K562 (cell line): ENCODE measurements at regions not wholly inside any gene's neighbourhood (a gene's known extent, or its start where the extent isn't known, plus 50 kb on each side); places are given as distances from the start of the nearest gene placed in this dataset.

ENCODE experiments used
- ATAC-seq: fragments of 200-7000 bp; cut with Tn5 transposase; 3 replicates; pipeline ENCODE4 v1.9.1; 2020; ENCODE audit warnings: moderate library complexity
- BruUV-seq: library from RNA; stranded (reverse); fragments of 400-500 nt; replicated peaks from 2 replicates; lab custom pipeline; 2021; lab: Mats Ljungman, UMichigan
- CTCF ChIA-PET: fragments of 300-600 bp; formaldehyde crosslinking; extraction: SDS; loops from one replicate; lab custom pipeline; 2021; ENCODE audit warnings: low intra/inter-chr PET ratio; lab: Yijun Ruan, JAX
- POLR2A ChIA-PET: fragments of 300-600, 350-650 bp; sonication (Branson Sonifier 250); formaldehyde crosslinking; extraction: SDS; loops from one replicate; lab custom pipeline; 2021; ENCODE audit warnings: antibody characterized with exemption, inconsistent platforms; lab: Yijun Ruan, JAX
- DNase-seq, 4 experiments: peaks; one replicate each; pipeline versions ENCODE4 v3.0.0 to v3.0.0-alpha.2; 2011 to 2018; ENCODE audit warnings: low spot score in 3 of 4, mixed read lengths in 3 of 4; ENCODE audit errors: extremely low read depth in 1 of 4
- FAIRE-seq: peaks from 2 replicates; lab custom pipeline; 2011; peaks lifted over from hg19 to GRCh38; lab: Jason Lieb, UNC
- H2AFZ ChIP-seq: 2 replicates; pipeline ENCODE4 v1.6.0; 2011; ENCODE audit warnings: low read depth, low read length, control low read depth, inconsistent platforms
- H3K27ac ChIP-seq: fragments of 200-600 bp; 3 replicates; pipeline ENCODE4 v1.8.0; 2011; ENCODE audit warnings: low read depth, mild to moderate bottlenecking, control low read depth, inconsistent platforms, low read length, moderate library complexity, mixed read lengths; ENCODE audit errors: extremely low read depth
- H3K27me3 ChIP-seq, 2 experiments: fragments of 300-600 bp in 1 of 2; 2 replicates in 1 of 2; 3 replicates in 1 of 2; pipeline versions ENCODE4 v1.6.0 to v1.8.0; 2011; ENCODE audit warnings: inconsistent platforms in 2 of 2, low read length in 2 of 2, mild to moderate bottlenecking in 1 of 2, mixed read lengths in 1 of 2, moderate library complexity in 1 of 2; ENCODE audit not compliant: control insufficient read depth in 2 of 2, insufficient read depth in 2 of 2
- H3K36me3 ChIP-seq: fragments of 300-600 bp; 3 replicates; pipeline ENCODE4 v1.8.0; 2011; ENCODE audit warnings: mild to moderate bottlenecking, low read length, inconsistent platforms; ENCODE audit not compliant: control insufficient read depth, insufficient read depth
- H3K4me1 ChIP-seq, 2 experiments: fragments of 200-600 bp in 1 of 2; replicated peaks in 1 of 2; 2 replicates in 1 of 2; 3 replicates in 1 of 2; pipeline versions ENCODE4 v1.5.1 to v1.8.0; 2011; ENCODE audit warnings: inconsistent platforms in 2 of 2, low read length in 2 of 2, mild to moderate bottlenecking in 1 of 2, mixed read lengths in 1 of 2, moderate library complexity in 1 of 2; ENCODE audit not compliant: control insufficient read depth in 2 of 2, insufficient read depth in 2 of 2
- H3K4me2 ChIP-seq: 2 replicates; pipeline ENCODE4 v1.6.1; 2011; ENCODE audit warnings: low read length, control low read depth, inconsistent platforms, mixed read lengths; ENCODE audit not compliant: insufficient read depth
- H3K4me3 ChIP-seq: fragments of 200-600 bp; sonication (generic), shearing (Covaris generic); 2 replicates; pipeline ENCODE4 v1.5.1; 2016; ENCODE audit warnings: control low read depth, inconsistent platforms
- H3K79me2 ChIP-seq: fragments of 200-600 bp; 3 replicates; pipeline ENCODE4 v1.8.0; 2011; ENCODE audit warnings: low read length, inconsistent platforms; ENCODE audit not compliant: control insufficient read depth, insufficient read depth
- H3K9ac ChIP-seq, 2 experiments: 2 replicates each; pipeline versions ENCODE4 v1.6.0 to v1.6.1; 2011; ENCODE audit warnings: low read depth in 2 of 2, low read length in 2 of 2, control low read depth in 1 of 2, inconsistent platforms in 1 of 2, mild to moderate bottlenecking in 1 of 2, mixed read lengths in 1 of 2; ENCODE audit not compliant: insufficient read depth in 1 of 2
- H3K9me1 ChIP-seq: one replicate; pipeline ENCODE4 v1.6.0; 2011; ENCODE audit warnings: inconsistent platforms, mild to moderate bottlenecking, low read length, moderate library complexity; ENCODE audit not compliant: control insufficient read depth, insufficient read depth
- H3K9me3 ChIP-seq: replicated peaks from 2 replicates; pipeline ENCODE4 v1.5.1; 2011; ENCODE audit warnings: low read depth, low read length, inconsistent platforms; ENCODE audit not compliant: control insufficient read depth, insufficient read depth
- H4K20me1 ChIP-seq: replicated peaks from 2 replicates; pipeline ENCODE4 v1.6.1; 2011; ENCODE audit warnings: low read length, inconsistent platforms, mixed read lengths; ENCODE audit not compliant: control insufficient read depth, insufficient read depth
- ARID3A ChIP-seq: IDR thresholded peaks from 2 replicates; pipeline ENCODE4 v1.6.1; 2012; ENCODE audit warnings: low read depth, low read length, improper control_type of control experiment, borderline replicate concordance
- ATF1 ChIP-seq, 2 experiments: fragments of 450-650 bp in 1 of 2; IDR thresholded peaks; 2 replicates each; pipeline ENCODE4 v1.6.1; 2016; ENCODE audit warnings: missing compliant biosample characterization in 1 of 2, missing genetic modification characterization in 1 of 2
- ATF3 ChIP-seq, 2 experiments: fragments of 450-650 bp in 1 of 2; sonication (generic) in 1 of 2; formaldehyde crosslinking in 1 of 2; IDR thresholded peaks in 1 of 2; conservative IDR thresholded peaks in 1 of 2; 2 replicates each; pipeline versions ENCODE4 v1.6.1 to v1.8.1; 2016 to 2023; ENCODE audit warnings: mild to moderate bottlenecking in 2 of 2, moderate library complexity in 2 of 2, inconsistent platforms in 1 of 2, missing genetic modification reagents in 1 of 2
- CBX3 ChIP-seq, 2 experiments: IDR thresholded peaks; 1 replicate in 1 of 2; 2 replicates in 1 of 2; pipeline ENCODE4 v1.6.1; 2012; ENCODE audit warnings: inconsistent platforms in 2 of 2, low read length in 2 of 2, borderline replicate concordance in 1 of 2, control low read depth in 1 of 2
- CBX5 ChIP-seq: IDR thresholded peaks from 2 replicates; pipeline ENCODE4 v1.6.1; 2014; ENCODE audit warnings: low read depth, borderline replicate concordance
- CHCHD3 ChIP-seq: fragments of 250-450 bp; sonication (Bioruptor Pico); IDR thresholded peaks from 2 replicates; pipeline ENCODE4 v2.1.2; 2022; ENCODE audit warnings: mild to moderate bottlenecking
- E2F6 ChIP-seq, 2 experiments: IDR thresholded peaks; 2 replicates each; pipeline ENCODE4 v1.6.1; 2011; ENCODE audit warnings: borderline replicate concordance in 1 of 2, control low read depth in 1 of 2, low read depth in 1 of 2, low read length in 1 of 2, mild to moderate bottlenecking in 1 of 2, mixed read lengths in 1 of 2, moderate library complexity in 1 of 2; ENCODE audit not compliant: insufficient read depth in 1 of 2, insufficient read length in 1 of 2, poor library complexity in 1 of 2, severe bottlenecking in 1 of 2; ENCODE audit errors: extremely low read depth in 1 of 2
- EZH2 ChIP-seq: IDR thresholded peaks from 2 replicates; pipeline ENCODE4 v1.6.1; 2012; ENCODE audit warnings: low read depth, mild to moderate bottlenecking, inconsistent platforms, low read length, borderline replicate concordance
- KAT8 ChIP-seq: fragments of 450-650 bp; IDR thresholded peaks from 2 replicates; pipeline ENCODE4 v1.6.1; 2016; ENCODE audit warnings: low read depth, mild to moderate bottlenecking
- RBM22 ChIP-seq: fragments of 200-400 bp; formaldehyde crosslinking; IDR thresholded peaks from 2 replicates; pipeline ENCODE4 v1.6.1; 2018; ENCODE audit warnings: low read length, low read depth; ENCODE audit not compliant: poor library complexity, severe bottlenecking
- TEAD1 ChIP-seq, 2 experiments: fragments of 450-650 bp in 1 of 2; sonication (generic) in 1 of 2; formaldehyde crosslinking; IDR thresholded peaks; 2 replicates each; pipeline versions ENCODE4 v1.4.0 to v1.8.0; 2020 to 2022; ENCODE audit warnings: mild to moderate bottlenecking in 2 of 2, missing genetic modification reagents in 1 of 2
- TRIM24 ChIP-seq, 2 experiments: fragments of 450-650 bp; IDR thresholded peaks; 2 replicates each; pipeline ENCODE4 v1.6.1; 2016
- VEZF1 ChIP-seq: fragments of 200-800 bp; sonication (Bioruptor generic); IDR thresholded peaks from 2 replicates; pipeline ENCODE4 v1.6.1; 2017; ENCODE audit warnings: missing genetic modification characterization, missing compliant biosample characterization
- ZNF280A ChIP-seq: fragments of 450-650 bp; IDR thresholded peaks from 2 replicates; pipeline ENCODE4 v1.6.1; 2018; ENCODE audit warnings: mild to moderate bottlenecking, low read depth; ENCODE audit not compliant: partially characterized antibody
- ZNF583 ChIP-seq: fragments of 250-450 bp; sonication (Bioruptor Pico); IDR thresholded peaks from 2 replicates; pipeline ENCODE4 v1.4.0; 2020
- WGBS: fragments of 100-300 bp; shearing (Covaris generic); methylation state at CpG from one replicate; pipeline ENCODE4 v1.1.6; 2016; ENCODE audit warnings: low coverage, mixed read lengths; ENCODE audit not compliant: insufficient coverage; ENCODE audit errors: missing lambda C conversion rate; 5-methylcytosine and 5-hydroxymethylcytosine counted together
- in situ Hi-C: fragments of 300-500 bp; cut with MboI; formaldehyde crosslinking; loops from 4 replicates; pipeline ENCODE4 v1.15.0; 2018; ENCODE audit warnings: inconsistent platforms, mixed read lengths
- intact Hi-C: fragments of 100-400 bp; cut with micrococcal nuclease; formaldehyde crosslinking; loops from 2 replicates; pipeline ENCODE4 v1.14.2; 2022

- no peaks in the 10 kb centered on the region for H3K4me1 ChIP-seq
- BruUV-seq = no TSS peak
- no peak overlapping the region for H3K4me2 ChIP-seq
- CTCF ChIA-PET = no interaction called here
- no peaks in the 10 kb centered on the region for H3K36me3 ChIP-seq
- intact Hi-C loops = loop anchor here (10.0 kb wide), 1 partner anchor 465 kb away; no protein-coding TSS in a partner anchor
- H3K79me2 ChIP-seq = no peaks in the 10 kb centered on the region
- FAIRE-seq (no peak), DNase-seq (no peak), ATAC-seq (no peak)
- WGBS = 11% methylated on average over 1 of the region's 1 CpG
- POLR2A ChIA-PET = no interaction called here
- H3K4me3 ChIP-seq = no peak overlapping the region
- H3K27me3 ChIP-seq = no peaks in the 10 kb centered on the region
- no peak overlapping the region for H2AFZ ChIP-seq
- no peak overlapping the region for H3K9ac ChIP-seq
- no peaks in the 10 kb centered on the region for H4K20me1 ChIP-seq
- in situ Hi-C loops = no loop called here
- H3K9me1 ChIP-seq = no peaks in the 10 kb centered on the region
- H3K9me3 ChIP-seq = peaks cover 3% of the 10 kb centered on the region
- no peak overlapping the region for H3K27ac ChIP-seq
- TF ChIP-seq CHCHD3 (CRISPR knock-in tag) (no peak), CBX3 (IDR thresholded peaks at IDR 0.05; ENCODE audit: borderline replicate concordance in 1 of 2, low read length in 2 of 2) (peak in 1 of 2 experiments; percentile 76; a peak in 1 of 3 replicates), EZH2 (no peak), ZNF280A (peak; percentile 57), ATF3 (IDR thresholded peaks at IDR 0.05) (no peak), ATF3 (CRISPR knock-in tag; conservative IDR thresholded peaks at IDR 0.05) (no peak), TRIM24 (IDR thresholded peaks at IDR 0.05) (peak in 1 of 2 experiments; percentile 43; a peak in 1 of 4 replicates), KAT8 (no peak), CBX5 (no peak), VEZF1 (CRISPR knock-in tag) (no peak), E2F6 (IDR thresholded peaks at IDR 0.05; ENCODE audit: borderline replicate concordance in 1 of 2, extremely low read depth in 1 of 2, insufficient read depth in 1 of 2, insufficient read length in 1 of 2, low read depth in 1 of 2, low read length in 1 of 2, poor library complexity in 1 of 2, severe bottlenecking in 1 of 2) (no peak), RBM22 (no peak), TEAD1 (CRISPR knock-in tag; IDR thresholded peaks at IDR 0.05) (no peak), ZNF583 (CRISPR knock-in tag) (peak; percentile 99), ARID3A (no peak), ATF1 (CRISPR knock-in tag; IDR thresholded peaks at IDR 0.05) (no peak), ATF1 (tag; IDR thresholded peaks at IDR 0.05) (no peak)
Observed at GRCh38 chr12:70110085-70110484, 133.1 kb upstream of the CNOT2 start.
